Loucy (cell line): ENCODE measurements at regions not wholly inside any gene's neighbourhood (a gene's known extent, or its start where the extent isn't known, plus 50 kb on each side); places are given as distances from the start of the nearest gene placed in this dataset.
"Not testable (repeated sequence)": the region's sequence is repeated elsewhere in the genome, so short reads cannot be mapped to it uniquely, and the experiment has no call there.

ENCODE experiments used
- H2AFZ ChIP-seq: fragments of 200-600 bp; sonication (generic); 2 replicates; pipeline ENCODE4 v1.6.0; 2016; ENCODE audit warnings: antibody characterized with exemption, mild to moderate bottlenecking, low read length, moderate library complexity
- H3F3A ChIP-seq: fragments of 200-600 bp; 2 replicates; pipeline ENCODE4 v1.6.0; 2016; ENCODE audit warnings: antibody characterized with exemption, low read depth, mild to moderate bottlenecking
- H3K27me3 ChIP-seq: fragments of 200-600 bp; sonication (generic); 2 replicates; pipeline ENCODE4 v1.6.1; 2014; ENCODE audit warnings: low read length, mild to moderate bottlenecking; ENCODE audit not compliant: insufficient read depth, poor library complexity, severe bottlenecking
- H3K36me3 ChIP-seq: fragments of 200-600 bp; sonication (generic); 2 replicates; pipeline ENCODE4 v1.6.1; 2016; ENCODE audit warnings: low read length; ENCODE audit not compliant: insufficient read depth
- H3K4me1 ChIP-seq: fragments of 200-600 bp; sonication (generic); 2 replicates; pipeline ENCODE4 v1.5.1; 2014; ENCODE audit warnings: low read length, mild to moderate bottlenecking; ENCODE audit not compliant: insufficient read depth, poor library complexity, severe bottlenecking
- H3K4me2 ChIP-seq: fragments of 200-600 bp; sonication (generic); 2 replicates; pipeline ENCODE4 v1.6.0; 2014; ENCODE audit warnings: antibody characterized with exemption, low read length, low read depth, mild to moderate bottlenecking; ENCODE audit not compliant: poor library complexity, severe bottlenecking
- H3K4me3 ChIP-seq: fragments of 200-600 bp; sonication (generic); 2 replicates; pipeline ENCODE4 v1.5.1; 2014; ENCODE audit warnings: low read length, mild to moderate bottlenecking, mixed read lengths; ENCODE audit not compliant: poor library complexity, severe bottlenecking
- H3K79me2 ChIP-seq: fragments of 200-600 bp; sonication (generic); 2 replicates; pipeline ENCODE4 v1.6.1; 2014; ENCODE audit warnings: low read length; ENCODE audit not compliant: insufficient read depth
- H3K9ac ChIP-seq: fragments of 200-600 bp; sonication (generic); 2 replicates; pipeline ENCODE4 v1.6.0; 2014; ENCODE audit warnings: mild to moderate bottlenecking, low read depth, low read length, moderate library complexity; ENCODE audit not compliant: poor library complexity, severe bottlenecking
- H3K9me2 ChIP-seq: fragments of 200-600 bp; sonication (generic); replicated peaks from 2 replicates; pipeline ENCODE4 v1.6.1; 2016; ENCODE audit warnings: low read depth, low read length, mixed read lengths
- H3K9me3 ChIP-seq: fragments of 200-600 bp; sonication (generic); 2 replicates; pipeline ENCODE4 v1.6.1; 2014; ENCODE audit warnings: mild to moderate bottlenecking, antibody characterized with exemption, low read length, low read depth; ENCODE audit not compliant: insufficient read depth
- H4K20me1 ChIP-seq: fragments of 200-600 bp; sonication (generic); 2 replicates; pipeline ENCODE4 v1.6.0; 2014; ENCODE audit warnings: antibody characterized with exemption, low read length, mild to moderate bottlenecking; ENCODE audit not compliant: insufficient read depth, poor library complexity, severe bottlenecking
- EZH2phosphoT487 ChIP-seq: fragments of 200-600 bp; IDR thresholded peaks from 2 replicates; pipeline ENCODE4 v1.6.1; 2018; ENCODE audit warnings: antibody characterized with exemption, mild to moderate bottlenecking, moderate library complexity, borderline replicate concordance
- TF ChIP-seq, protein P1 (sequence below): fragments of 200-600 bp; sonication (generic); conservative IDR thresholded peaks from 2 replicates; pipeline ENCODE4 v1.5.1; 2014; ENCODE audit warnings: mild to moderate bottlenecking, antibody characterized with exemption, low read length

GRCh38 chr16:18077910-18078309 lies 258.6 kb downstream of the NPIPA8 start:
- H4K20me1 ChIP-seq, H3K4me3 ChIP-seq, H2AFZ ChIP-seq, H3K9me2 ChIP-seq, H3K9me3 ChIP-seq, H3K4me1 ChIP-seq, H3K4me2 ChIP-seq, H3K79me2 ChIP-seq, H3F3A ChIP-seq, H3K27me3 ChIP-seq, H3K36me3 ChIP-seq, H3K9ac ChIP-seq: not testable (repeated sequence)

DNA sequence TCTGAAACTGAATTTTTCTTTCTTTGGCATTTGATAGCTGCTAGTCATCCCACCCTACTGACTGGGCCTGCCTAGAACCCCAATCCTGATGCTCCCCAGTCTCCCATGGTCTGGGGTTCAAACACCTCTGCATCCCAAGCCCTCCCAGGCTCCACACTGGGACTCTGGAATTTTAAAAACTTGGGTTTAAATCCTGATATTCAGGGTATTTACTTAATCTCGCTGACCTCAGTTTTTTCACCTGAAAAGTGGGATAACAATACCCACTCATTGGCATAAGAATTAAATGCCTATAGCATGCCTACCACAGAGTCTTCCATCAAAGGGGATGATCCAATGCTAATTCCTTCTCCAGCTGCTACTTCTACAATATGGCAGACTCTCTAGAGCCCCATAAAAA lies 264.4 kb downstream of the NPIPA8 start:
- no peaks in the 10 kb centered on the region for H4K20me1 ChIP-seq
- H3K4me1 ChIP-seq: no peaks in the 10 kb centered on the region
- H3K27me3 ChIP-seq: no peaks in the 10 kb centered on the region
- TF ChIP-seq, protein P1, sequence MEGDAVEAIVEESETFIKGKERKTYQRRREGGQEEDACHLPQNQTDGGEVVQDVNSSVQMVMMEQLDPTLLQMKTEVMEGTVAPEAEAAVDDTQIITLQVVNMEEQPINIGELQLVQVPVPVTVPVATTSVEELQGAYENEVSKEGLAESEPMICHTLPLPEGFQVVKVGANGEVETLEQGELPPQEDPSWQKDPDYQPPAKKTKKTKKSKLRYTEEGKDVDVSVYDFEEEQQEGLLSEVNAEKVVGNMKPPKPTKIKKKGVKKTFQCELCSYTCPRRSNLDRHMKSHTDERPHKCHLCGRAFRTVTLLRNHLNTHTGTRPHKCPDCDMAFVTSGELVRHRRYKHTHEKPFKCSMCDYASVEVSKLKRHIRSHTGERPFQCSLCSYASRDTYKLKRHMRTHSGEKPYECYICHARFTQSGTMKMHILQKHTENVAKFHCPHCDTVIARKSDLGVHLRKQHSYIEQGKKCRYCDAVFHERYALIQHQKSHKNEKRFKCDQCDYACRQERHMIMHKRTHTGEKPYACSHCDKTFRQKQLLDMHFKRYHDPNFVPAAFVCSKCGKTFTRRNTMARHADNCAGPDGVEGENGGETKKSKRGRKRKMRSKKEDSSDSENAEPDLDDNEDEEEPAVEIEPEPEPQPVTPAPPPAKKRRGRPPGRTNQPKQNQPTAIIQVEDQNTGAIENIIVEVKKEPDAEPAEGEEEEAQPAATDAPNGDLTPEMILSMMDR: no peak
- TF ChIP-seq EZH2phosphoT487: no peak
- no peak overlapping the region for H2AFZ ChIP-seq
- no peaks in the 10 kb centered on the region for H3K9me2 ChIP-seq
- H3K9ac ChIP-seq: no peak overlapping the region
- no peaks in the 10 kb centered on the region; the same call in 1 of the 2 replicates for H3K9me3 ChIP-seq
- H3K4me2 ChIP-seq: no peak overlapping the region
- no peak overlapping the region for H3K4me3 ChIP-seq
- H3F3A ChIP-seq: no peaks in the 10 kb centered on the region
- H3K36me3 ChIP-seq: no peaks in the 10 kb centered on the region
- H3K79me2 ChIP-seq: no peaks in the 10 kb centered on the region

- Histone ChIP-seq H4K20me1 (no peaks in the 10 kb centered on the region), H2AFZ (no peak overlapping the region), H3K9ac (no peak overlapping the region), H3K4me2 (no peak overlapping the region), H3K4me1 (no peaks in the 10 kb centered on the region), H3K9me2 (no peaks in the 10 kb centered on the region), H3K36me3 (no peaks in the 10 kb centered on the region), H3K27me3 (no peaks in the 10 kb centered on the region), H3F3A (no peaks in the 10 kb centered on the region), H3K79me2 (no peaks in the 10 kb centered on the region), H3K9me3 (no peaks in the 10 kb centered on the region; the same call in 1 of the 2 replicates), H3K4me3 (no peak overlapping the region)
- TF ChIP-seq, protein P1: no peak
- no peak for TF ChIP-seq EZH2phosphoT487
Observed at GRCh38 chr16:18069683-18070082, 266.9 kb downstream of the NPIPA8 start.

DNA sequence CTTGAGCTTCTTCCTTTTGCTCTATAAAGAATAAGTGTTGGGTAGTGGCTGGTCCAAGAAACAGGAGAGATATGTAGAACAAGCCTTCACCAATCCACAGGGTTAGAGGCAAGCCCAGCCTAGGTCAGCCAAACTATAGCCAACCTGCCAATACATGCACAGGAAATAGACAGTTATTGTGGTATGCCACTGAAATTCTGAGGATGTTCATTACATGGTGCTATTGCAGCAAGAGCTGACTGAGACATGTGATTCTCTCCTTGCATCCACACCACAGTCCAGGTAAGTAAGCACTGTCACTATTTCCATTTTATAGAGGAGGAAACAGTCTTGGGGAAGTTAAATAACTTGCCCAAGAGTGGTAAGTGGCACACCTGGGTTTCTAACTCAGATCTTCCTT lies 268.1 kb downstream of the NPIPA8 start:
- no peak overlapping the region for H2AFZ ChIP-seq
- H3K4me1 ChIP-seq: no peaks in the 10 kb centered on the region
- no peaks in the 10 kb centered on the region; the same call in 1 of the 2 replicates for H3K9me3 ChIP-seq
- no peaks in the 10 kb centered on the region for H3K9me2 ChIP-seq
- TF ChIP-seq, protein P1: no peak
- no peak for TF ChIP-seq EZH2phosphoT487
- H3K36me3 ChIP-seq: no peaks in the 10 kb centered on the region
- no peaks in the 10 kb centered on the region for H3K79me2 ChIP-seq
- H3F3A ChIP-seq: no peaks in the 10 kb centered on the region
- no peaks in the 10 kb centered on the region for H4K20me1 ChIP-seq
- H3K4me2 ChIP-seq: no peak overlapping the region
- H3K4me3 ChIP-seq: no peak overlapping the region
- no peak overlapping the region for H3K9ac ChIP-seq
- no peaks in the 10 kb centered on the region for H3K27me3 ChIP-seq
